Hindlimb muscle (tissue), 1 donor: ENCODE measurements at regions not wholly inside any gene's neighbourhood (a gene's known extent, or its start where the extent isn't known, plus 50 kb on each side); places are given as distances from the start of the nearest gene placed in this dataset.
"Not testable (repeated sequence)": the region's sequence is repeated elsewhere in the genome, so short reads cannot be mapped to it uniquely, and the experiment has no call there.

ENCODE experiments used
- DNase-seq: peaks from one replicate; pipeline ENCODE4 v3.0.0-alpha.2; 2013

DNA sequence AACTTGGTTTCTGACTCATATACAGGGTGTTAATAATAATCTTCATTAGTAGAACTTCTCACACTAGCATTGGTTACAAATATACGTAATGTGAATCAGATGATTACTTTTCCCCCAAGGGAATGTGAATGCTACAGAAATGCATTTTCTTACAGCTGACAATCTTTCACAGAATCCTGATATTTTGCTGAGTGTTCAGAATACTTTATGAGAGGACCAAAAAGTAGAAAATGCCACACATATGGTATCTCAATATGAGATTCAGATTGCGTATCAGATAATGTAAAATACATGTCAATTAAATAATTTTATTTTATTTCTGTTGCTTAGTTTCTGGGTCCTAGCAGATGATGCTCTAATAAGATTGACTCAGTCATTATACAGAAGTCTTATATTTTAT lies 979.9 kb upstream of the GBE1 start:
- no peak for DNase-seq

DNA sequence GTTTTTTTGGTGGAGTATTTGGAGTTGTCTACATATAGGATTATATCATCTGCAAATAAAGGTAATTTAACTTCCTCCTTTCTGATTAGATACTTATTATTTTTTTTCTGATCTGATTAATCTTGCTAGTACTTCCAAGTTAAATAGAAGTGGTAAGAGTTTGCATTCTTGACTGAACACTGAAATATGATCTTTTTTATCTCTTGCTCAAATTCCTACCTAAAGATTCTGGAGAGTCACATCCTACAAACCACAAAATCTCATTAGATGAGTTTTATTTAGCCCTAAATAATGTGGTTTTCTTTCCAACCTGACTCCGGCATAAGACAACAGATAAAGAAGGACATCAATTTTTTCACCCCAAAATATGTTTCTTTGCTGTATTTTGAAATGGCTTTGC lies 977.9 kb upstream of the GBE1 start:
- DNase-seq = no peak

DNA sequence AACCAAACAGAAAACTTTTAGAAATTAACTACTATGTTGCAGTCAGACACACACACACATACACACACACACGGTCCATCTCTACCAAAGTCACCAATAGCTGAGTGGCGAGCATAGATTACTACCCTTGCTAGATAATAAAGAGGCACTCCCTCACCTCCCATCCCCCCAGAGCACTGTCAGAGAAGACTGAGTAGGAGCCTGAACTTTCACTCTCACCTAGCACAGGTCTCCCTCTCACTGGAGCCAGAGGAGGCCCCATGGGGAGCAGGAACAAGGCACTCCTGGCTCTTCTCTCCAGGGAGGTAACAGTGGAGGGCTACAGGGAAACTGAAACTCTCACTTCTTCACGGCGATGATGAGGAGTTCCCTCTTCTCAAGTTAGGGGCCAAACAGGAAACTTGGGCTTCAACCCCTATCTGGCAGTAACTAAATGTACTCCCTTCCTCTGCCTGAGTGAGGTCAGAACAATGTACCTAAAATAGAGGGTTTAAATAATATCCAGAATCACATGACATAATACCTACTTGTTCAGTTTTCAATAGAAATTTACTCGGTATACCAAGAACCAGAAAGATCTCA lies 975.3 kb upstream of the GBE1 start:
- DNase-seq = no peak

DNA sequence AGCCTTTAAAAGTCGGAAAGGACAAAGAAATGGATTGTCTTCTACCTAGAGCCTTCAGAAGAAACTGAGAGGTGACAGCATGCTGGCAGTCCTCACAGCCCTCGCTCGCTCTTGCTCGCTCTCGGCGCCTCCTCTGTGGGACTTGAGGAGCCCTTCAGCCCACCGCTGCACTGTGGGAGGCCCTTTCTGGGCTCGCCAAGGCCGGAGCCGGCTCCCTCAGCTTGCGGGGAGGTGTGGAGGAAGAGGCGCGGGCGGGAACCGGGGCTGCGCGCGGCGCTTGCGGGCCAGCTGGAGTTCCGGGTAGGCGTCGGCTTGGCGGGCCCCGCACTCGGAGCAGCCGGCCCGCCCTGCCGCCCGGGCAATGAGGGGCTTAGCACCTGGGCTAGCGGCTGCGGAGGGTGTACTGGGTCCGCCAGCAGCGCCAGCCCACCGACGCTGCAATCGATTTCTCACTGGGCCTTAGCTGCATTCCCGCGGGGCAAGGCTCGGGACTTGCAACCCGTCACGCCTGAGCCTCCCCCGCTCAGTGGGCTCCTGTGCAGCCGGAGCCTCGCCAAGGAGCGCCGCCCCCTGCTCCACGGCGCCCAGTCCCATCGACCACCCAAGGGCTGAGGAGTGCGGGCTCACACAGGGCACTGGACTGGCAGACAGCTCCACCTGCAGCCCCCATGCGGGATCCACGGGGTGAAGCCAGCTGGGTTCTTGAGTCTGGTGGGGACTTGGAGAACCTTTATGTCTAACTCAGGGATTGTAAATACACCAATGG lies 953.8 kb upstream of the GBE1 start:
- no peak for DNase-seq

DNA sequence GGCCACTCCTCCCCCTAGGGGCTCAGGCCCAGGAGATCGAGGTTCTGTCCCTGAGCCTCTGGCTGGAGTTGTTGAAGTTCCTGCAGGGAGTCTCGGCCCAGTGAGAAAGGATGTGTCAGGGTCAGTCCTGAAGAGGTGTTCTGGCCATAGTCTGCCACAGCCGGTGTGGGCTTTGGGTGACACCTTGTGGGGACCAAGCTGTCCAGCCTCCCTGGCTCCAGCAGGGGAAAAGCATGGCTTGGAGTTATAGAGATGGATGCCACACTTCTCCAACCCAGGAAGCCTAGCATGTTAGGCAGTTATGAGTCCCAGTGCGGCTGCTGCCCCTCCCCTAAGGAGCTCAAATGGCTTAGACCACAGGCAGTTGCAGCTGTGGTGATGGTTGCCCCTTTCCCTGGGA lies 945.6 kb upstream of the GBE1 start:
- no peak for DNase-seq

DNA sequence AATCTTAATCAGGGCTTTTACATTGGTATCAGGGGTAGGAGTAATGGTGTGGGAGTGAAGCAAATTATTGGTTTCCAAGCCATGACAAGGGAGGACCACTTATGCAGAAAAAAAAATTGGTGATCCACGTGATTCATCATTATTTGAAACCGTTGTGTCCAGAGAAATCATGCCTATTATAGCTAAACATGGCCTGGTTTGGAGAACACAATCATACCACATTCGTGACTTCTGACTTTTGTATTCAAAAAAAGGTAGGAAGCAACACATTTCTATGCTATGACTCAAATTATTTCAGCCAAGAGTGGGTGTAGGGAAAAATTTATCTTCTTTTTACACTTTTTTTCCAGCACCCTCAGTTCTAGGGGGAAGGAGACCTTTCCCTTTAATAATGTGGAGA lies 924.3 kb upstream of the GBE1 start:
- no peak for DNase-seq

DNA sequence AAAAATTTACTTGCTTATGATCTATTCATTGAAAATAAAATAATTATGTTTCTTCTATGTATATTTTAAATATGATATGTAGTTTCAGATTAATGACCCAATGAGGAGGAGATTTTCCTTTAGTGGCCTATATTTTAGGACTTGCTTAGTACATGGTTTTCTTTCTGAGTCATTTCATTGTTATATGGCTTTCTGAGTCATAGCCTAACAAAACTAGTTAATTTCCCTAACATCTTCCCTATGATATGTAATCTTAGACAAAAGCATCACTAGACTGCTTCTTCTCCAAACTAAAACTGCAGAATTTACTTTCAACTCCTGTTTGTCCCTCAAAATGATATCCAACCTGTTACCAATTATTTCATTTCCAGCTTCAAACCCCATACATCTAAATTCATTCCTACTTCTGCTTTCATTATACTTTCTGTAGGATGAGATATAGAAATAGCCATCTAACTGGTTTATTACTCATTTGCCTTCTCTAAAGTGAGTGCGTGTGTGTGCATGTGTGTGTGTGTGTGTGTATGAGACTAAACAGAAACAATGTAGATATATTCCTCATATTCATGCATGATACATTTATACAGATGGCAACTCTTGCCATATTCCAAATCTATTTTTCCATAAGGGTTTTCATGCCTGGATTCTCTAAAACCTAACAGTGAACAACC lies 915.0 kb upstream of the GBE1 start:
- DNase-seq = no peak

DNA sequence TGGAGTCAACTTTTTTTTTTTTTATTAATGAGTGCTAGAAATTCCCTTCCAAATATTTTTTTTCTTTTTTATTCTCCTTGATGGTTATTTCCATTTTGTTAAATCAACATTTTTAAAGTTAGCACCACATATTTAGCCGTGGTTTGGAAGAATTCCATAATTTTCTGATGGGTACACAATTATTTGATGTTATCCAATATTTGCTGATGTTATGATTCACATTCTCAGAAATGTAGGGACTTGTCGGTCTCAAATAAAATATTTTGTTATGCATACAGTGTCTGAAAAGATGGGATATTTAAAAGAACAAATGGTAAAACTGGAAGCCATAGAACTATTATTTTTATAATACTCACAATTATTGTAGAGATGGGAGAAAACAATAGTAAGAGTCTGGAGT lies 911.5 kb upstream of the GBE1 start:
- no peak for DNase-seq

DNA sequence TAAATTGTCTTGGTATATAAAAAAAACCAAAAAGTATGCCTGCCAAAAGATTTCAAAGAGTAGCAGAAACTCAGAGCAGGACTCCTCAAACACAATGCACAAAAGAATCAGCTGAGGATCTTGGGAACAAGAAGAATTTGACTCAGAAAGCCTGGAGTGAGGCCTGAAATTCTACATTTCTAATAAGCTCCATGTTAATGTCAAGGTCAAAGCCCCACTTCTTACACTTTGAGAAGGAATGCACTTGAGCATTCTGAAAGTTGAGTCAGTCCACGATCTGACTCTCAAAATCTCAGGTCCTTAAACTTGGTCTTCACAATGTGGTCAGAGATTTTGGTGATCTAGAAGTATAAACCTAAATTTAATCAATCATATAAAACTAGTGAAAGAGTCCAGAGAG lies 910.0 kb upstream of the GBE1 start:
- no peak for DNase-seq

DNA sequence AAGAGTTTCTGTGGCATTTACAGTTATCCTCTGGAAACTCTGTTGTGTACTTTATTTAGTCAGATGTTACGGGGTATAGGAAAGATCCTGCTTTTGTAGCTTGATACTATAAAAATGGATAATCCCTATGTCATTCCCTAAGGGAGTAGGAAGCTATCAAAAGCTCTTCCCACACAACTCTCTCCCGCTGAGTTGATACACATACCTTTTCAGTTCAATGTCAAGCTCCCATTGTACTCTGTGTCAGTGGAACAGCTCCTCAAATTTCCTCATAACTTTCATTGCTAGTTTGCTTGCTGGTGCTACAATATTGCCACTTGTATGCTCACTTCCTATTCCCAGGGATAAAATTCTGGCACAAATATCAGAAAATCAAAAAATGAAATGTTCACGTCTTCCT lies 893.3 kb upstream of the GBE1 start:
- no peak for DNase-seq

DNA sequence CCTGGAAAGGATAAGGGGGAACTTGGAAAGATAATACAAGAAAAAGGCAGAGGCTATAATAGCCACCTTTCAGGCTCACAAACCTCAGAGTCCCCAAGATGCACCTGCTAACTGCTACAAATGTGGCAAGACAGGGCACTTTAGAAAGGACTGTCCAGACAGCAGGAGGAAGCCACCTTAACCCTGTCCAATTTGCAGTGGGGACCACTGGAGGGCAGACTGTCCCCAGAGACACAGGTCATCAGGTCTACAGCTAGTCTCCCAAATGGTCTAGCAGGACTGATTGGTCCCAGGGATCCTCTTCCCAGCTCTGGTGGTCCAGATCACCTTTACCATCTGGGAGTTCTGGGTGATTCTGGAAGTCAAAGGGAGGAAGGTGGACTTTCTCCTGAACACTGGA lies 882.5 kb upstream of the GBE1 start:
- no peak for DNase-seq

DNA sequence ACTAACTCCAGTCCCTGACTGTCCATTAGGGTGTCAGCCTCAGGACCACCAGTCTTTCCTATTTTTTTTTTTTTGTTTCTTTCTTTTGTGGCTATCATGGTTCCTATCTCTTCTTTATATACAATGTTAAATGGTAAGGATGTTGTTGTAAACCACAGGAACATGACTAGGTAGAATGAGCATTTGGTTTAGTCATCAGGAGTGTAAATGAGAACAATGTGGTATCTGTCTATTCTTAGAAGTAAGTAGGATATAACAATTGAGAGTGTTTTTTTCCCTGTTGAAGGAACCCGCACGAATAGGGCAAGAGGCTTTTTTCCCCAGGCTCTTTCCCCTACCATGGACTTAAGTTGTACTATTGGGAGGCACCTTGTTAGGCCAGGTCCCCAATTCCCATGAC lies 880.3 kb upstream of the GBE1 start:
- no peak for DNase-seq

DNA sequence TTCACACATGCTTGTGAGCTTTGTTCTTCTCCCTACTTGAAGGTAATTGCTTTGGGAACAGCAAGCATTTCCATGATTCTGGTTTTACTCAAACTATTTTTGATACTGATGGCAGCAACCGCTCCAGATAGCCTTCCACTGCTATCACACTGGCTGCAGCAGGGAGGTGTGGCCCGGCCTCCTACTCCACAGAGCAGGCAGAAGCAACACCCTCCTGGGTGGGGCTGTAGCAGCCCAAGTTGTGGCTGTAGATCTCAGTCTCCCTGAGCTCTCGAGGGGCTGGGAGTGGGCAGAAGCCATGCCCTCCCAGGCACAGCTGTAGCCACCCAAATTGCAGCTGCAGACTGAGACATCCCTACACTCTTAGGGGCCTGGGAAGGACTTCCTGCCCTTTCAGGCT lies 878.8 kb upstream of the GBE1 start:
- no peak for DNase-seq

DNA sequence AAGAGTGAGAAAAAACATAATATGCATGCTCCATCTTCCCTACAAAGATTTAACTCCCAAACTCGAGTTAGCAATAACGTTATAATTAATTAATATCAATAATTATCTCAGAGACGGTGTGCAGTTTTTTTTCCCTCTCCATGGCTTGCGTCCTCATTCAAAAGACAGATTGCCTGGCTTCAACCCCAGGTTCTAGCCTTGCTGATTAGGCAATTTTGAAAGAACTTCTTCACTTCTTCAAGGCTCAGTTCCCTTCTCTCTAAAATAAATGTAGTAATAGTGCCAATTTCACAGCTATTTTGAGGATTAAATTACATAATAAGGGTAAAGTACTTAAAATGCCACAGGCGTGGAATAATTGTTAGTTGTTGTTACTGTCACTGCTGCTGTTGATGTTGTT lies 876.1 kb upstream of the GBE1 start:
- no peak for DNase-seq

DNA sequence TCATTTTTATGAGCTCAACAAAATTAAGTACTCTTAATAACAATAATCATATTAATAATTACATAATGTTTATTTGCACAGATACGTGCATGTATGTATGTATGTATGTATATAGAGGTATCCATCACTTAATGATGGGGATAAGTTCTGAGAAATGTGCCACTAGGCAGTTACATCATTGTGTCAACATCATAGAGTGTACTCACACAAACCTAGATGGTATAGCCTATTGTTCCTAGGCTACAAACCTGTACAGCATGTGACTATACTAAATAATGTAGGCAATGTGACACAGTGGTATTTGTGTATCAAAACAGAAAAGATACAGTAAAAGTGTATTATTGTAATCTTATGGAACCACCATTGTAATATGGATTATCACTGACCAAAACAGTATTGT lies 874.7 kb upstream of the GBE1 start:
- no peak for DNase-seq

DNA sequence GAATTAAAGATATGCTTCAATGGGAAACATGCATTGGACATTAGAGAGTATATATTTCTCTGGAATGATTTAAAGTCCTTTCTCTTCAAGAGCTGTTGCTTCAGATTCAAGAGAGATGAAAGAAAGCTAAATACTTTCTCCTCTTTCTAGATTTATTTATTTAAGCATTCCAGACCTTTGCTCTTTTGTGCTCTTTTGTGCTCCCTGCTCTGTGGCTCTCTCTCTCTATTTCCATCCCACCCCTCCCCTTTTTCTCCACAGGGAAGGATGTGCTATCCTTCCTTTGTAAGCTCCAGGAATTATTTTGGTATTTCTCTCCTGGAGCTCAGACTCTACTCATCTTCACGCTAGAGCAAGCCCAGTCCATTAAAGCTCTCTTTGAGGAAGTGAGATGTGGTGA lies 871.9 kb upstream of the GBE1 start:
- DNase-seq = no peak

DNA sequence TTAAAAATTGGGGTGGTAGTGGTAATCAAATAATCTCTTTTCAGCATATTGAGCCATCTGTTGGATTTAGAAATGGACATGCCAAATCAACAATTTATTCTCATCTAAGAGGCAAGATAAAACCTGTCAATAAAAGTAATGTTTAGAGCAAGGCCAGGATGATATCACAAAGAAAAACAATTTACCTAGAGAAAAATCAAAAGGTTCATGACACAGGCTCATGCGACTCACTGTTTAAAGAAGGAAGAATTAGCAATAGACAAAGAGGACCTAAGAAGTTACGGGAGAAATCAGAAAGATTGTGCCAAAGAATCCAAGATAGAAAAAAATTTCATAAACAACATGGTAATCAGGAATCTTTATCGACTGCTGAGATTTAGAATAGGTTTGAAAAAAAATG lies 868.5 kb upstream of the GBE1 start:
- no peak for DNase-seq

DNA sequence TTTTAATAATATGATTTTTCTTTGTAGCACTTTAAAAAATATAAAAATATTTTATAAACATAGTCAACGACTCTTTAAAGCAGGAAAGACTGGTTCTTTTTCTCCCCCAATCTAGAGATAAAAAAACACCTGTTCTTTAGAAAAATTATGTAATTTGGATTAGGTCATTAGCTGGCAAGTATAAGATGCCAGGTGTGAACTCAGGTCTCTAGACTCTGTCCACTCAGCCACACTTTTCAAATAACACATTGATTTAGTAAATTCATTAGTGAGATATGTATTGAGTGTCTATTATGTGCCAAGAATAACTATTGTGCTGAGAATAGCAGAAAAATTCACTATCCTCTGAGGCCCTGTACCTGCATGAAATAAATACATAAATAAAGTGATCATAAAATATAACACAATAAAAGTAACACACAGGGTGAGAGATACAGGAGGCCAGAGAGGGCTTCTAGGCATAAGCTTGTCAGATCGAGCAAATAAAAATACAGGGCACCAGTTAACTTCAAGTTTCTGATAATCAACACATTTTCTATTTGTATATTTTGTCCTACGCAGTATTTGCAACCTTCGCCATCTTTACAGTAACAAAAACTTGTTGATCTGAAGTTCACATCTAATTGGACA lies 867.1 kb upstream of the GBE1 start:
- DNase-seq = no peak

DNA sequence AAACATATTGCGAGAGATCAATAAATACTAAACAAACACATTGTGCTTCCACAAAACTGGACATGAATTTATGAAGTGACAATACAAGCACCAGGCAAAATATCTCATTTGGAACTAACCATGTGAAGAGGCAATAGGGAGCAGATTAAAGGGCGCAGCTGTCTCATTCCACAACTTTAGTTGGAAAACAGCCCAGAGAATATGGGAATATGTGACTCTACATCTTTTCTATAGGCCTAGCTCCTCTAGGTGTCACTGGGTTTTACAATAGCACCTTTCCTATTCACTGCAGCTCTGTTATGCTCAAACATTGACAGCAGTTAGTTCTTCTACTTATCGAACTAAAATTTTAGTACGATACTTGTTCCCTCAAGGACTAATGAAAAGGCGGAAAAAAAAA lies 866.3 kb upstream of the GBE1 start:
- peak; percentile 10 for DNase-seq

DNA sequence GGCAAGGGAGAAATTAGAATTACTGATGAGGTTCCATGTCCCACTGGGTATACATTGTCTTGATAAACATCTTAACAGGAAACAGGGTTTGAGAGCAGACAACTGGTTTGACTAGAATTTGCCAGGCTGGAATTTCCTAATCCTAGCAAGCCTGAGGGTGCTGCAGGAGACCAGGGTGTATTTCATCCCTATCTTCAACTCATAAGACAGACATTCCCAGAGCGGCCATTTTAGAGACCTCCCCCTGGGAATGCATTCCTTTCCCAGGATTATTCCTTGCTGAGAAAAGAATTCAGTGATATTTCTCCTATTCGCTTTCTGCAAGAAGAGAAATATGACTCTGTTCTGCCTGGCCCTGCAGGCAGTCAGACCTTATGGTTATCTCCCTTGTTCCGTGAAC lies 859.3 kb upstream of the GBE1 start:
- not testable (repeated sequence) for DNase-seq

DNA sequence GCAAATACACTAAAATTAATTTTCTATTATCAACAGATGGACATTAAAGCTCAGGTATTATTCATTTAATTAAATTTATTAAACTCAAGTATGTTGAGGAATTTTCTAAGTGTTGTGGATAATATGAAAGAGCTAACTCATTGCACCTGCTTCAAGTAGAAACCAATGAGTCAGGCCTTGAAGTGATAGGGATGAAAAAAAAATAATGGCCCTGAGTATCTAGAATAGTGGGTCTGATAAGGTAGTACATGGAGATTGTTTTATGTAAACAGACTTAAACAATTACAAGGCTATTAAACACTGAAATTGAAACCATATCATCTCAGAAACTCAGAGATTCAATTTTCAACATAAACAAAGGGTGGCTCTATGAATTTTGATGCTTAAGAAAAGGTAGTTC lies 857.1 kb upstream of the GBE1 start:
- DNase-seq = no peak

DNA sequence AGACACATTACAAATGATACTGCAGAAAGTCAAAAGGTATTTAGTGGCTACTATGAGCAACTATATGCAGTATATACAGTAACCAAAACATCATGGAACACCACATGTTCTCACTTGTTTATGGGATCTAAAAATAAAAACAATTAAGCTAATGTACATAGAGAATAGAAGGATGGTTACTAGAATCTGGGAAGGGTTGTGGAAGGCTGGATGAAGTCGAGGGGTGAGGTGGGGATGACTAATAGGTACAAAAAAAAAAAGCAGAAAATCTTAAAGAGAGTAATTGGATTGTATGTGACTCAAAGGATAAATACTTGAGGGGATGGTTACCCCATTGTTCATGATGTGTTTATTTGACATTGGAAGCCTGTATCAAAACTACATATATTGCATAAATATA lies 848.8 kb upstream of the GBE1 start:
- DNase-seq = no peak

DNA sequence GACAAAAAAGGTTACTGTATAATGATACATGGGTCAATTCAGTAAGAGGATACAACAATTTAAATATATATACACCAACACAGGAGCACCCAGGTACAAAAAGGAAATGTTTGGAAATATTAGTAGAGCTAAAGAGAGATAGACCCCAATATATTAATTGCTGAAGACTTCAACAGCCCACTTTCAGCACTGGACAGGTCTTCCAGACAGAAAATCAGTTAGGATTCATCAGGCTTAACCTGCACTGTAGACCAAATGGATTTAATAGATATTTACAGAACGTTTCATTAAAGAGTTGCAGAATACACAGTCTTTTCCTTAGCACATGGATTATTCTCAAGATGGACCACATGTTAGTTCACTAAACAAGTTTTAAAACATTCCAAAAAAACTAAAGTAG lies 845.9 kb upstream of the GBE1 start:
- DNase-seq = no peak

DNA sequence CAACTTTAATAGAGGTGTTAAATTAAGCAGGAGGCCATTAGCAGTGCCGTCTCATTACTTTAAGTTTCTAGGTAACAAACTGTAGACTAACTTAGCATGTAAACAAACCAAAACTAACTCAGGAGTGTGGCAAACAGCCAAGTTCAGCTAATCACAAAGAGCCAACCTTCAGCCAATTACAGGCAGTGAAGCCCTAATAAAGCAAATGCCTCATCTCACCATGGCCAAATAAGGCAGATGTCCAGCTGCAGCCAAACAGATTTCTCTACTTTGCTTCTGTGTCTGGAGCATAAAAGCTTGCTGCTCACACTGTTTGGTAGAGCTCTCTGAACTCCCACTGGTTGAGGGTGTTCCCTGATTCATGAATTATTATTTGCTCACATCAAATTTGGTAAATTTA lies 835.4 kb upstream of the GBE1 start:
- no peak for DNase-seq
